Choroid plexus epithelial cell (primary cell): ENCODE measurements at regions not wholly inside any gene's neighbourhood (a gene's known extent, or its start where the extent isn't known, plus 50 kb on each side); places are given as distances from the start of the nearest gene placed in this dataset.
"Not testable (repeated sequence)": the region's sequence is repeated elsewhere in the genome, so short reads cannot be mapped to it uniquely, and the experiment has no call there.

Experiments used
- DNase-seq: peaks from one replicate; pipeline ENCODE4 v3.0.0-alpha.2; 2010; ENCODE audit warnings: low read depth
- H3K4me3 ChIP-seq: 2 replicates; pipeline ENCODE4 v1.5.1; 2011; ENCODE audit warnings: low read depth, mild to moderate bottlenecking, control low read depth, low read length, moderate library complexity
- CTCF ChIP-seq: conservative IDR thresholded peaks from 2 replicates; pipeline ENCODE4 v1.5.1; 2011; ENCODE audit warnings: low read depth, mild to moderate bottlenecking, control low read depth, inconsistent platforms, low read length, moderate library complexity

- no peak for DNase-seq
- no peak overlapping the region for H3K4me3 ChIP-seq
- TF ChIP-seq CTCF, result no peak
Observed at GRCh38 chr11:86145439-86146156, 76.7 kb upstream of the PICALM start.

- TF ChIP-seq CTCF, result no peak
- no peak for DNase-seq
- H3K4me3 ChIP-seq, result no peak overlapping the region
Observed at GRCh38 chr11:86144846-86145245, 76.0 kb upstream of the PICALM start.

GRCh38 chr11:86144087-86144486 is 75.2 kb upstream of the PICALM start:
- H3K4me3 ChIP-seq, DNase-seq: not testable (repeated sequence)

GRCh38 chr11:86143087-86144030 is 74.5 kb upstream of the PICALM start:
- no peak for DNase-seq
- no peak for TF ChIP-seq CTCF
- no peak overlapping the region for H3K4me3 ChIP-seq

- no peak for DNase-seq
- no peak overlapping the region for H3K4me3 ChIP-seq
- TF ChIP-seq CTCF, result no peak
Observed at GRCh38 chr11:86142170-86142569, 73.3 kb upstream of the PICALM start.

- no peak overlapping the region for H3K4me3 ChIP-seq
- no peak for DNase-seq
- TF ChIP-seq CTCF, result no peak
Observed at GRCh38 chr11:86141727-86142126, 72.8 kb upstream of the PICALM start.

GRCh38 chr11:86140334-86140990 is 71.6 kb upstream of the PICALM start:
- no peak overlapping the region for H3K4me3 ChIP-seq
- TF ChIP-seq CTCF, result no peak
- DNase-seq, result no peak
